ENCODE measurements at regions not wholly inside any gene's neighbourhood (a gene's known extent, or its start where the extent isn't known, plus 50 kb on each side); places are given as distances from the start of the nearest gene placed in this dataset.

DNA sequence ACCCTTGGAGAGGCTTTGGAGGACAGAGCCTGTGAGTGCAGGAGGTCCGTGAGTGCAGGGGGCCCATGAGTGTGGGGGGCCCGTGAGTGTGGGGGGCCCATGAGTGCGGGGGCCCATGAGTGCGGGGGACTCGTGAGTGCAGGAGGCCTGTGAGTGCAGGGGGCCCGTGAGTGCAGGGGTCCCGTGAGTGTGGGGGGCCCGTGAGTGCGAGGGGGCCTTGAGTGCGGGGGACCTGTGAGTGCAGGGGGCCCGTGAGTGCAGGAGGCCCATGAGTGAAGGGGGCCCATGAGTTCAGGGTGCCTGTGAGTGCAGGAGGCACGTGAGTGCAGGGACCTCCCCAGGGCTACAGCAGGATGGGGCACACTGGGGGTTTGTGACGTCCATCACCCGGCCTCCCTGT, 108.3 kb upstream of the TTC34 start:
- CTCF ChIA-PET: no interaction called here

DNA sequence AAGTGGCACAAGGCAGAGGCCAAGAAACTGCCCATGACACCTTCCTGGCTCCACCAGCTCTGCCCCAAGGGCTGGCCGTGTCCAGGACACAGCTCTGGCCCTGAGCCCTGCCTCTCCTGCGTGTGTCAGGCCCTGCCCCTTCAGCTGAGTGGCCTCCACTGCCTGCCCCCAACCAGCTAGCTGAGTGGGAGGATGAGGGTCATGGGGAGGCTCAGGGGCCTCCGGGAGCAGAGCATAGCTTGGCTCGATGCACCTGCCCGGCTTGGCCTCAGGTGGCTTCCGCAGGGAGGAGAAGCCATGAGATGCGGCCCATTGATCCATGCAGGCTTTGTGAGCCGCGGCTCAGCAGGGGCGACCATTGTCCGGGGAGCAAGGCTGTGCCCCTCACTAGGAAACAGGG, 108.7 kb upstream of the TTC34 start:
- Histone ChIP-seq H3K36me3 (ENCODE audit: insufficient read depth, low read length, poor library complexity, severe bottlenecking) (no peaks in the 10 kb centered on the region), H3K27ac (ENCODE audit: low read depth, low read length, poor library complexity, severe bottlenecking) (no peak overlapping the region), H3K4me1 (ENCODE audit: insufficient read depth, low read length, poor library complexity, severe bottlenecking) (no peaks in the 10 kb centered on the region), H3K4me3 (ENCODE audit: low read depth, low read length, poor library complexity, severe bottlenecking) (no peak overlapping the region), H3K9me3 (ENCODE audit: low read depth, low read length, poor library complexity, severe bottlenecking) (peaks cover under 1% of the 10 kb centered on the region), H3K27me3 (replicated peaks; ENCODE audit: insufficient read depth, low read depth, low read length, poor library complexity) (peaks cover 23% of the 10 kb centered on the region)
- ChIA-PET POLR2A (ENCODE audit: low non-redundant PET) (no interaction called here), CTCF (no interaction called here)
- TF ChIP-seq EZH2 (IDR thresholded peaks at IDR 0.05; ENCODE audit: borderline replicate concordance, low read depth, low read length, poor library complexity, severe bottlenecking): no peak
- TF ChIP-seq, protein P1, sequence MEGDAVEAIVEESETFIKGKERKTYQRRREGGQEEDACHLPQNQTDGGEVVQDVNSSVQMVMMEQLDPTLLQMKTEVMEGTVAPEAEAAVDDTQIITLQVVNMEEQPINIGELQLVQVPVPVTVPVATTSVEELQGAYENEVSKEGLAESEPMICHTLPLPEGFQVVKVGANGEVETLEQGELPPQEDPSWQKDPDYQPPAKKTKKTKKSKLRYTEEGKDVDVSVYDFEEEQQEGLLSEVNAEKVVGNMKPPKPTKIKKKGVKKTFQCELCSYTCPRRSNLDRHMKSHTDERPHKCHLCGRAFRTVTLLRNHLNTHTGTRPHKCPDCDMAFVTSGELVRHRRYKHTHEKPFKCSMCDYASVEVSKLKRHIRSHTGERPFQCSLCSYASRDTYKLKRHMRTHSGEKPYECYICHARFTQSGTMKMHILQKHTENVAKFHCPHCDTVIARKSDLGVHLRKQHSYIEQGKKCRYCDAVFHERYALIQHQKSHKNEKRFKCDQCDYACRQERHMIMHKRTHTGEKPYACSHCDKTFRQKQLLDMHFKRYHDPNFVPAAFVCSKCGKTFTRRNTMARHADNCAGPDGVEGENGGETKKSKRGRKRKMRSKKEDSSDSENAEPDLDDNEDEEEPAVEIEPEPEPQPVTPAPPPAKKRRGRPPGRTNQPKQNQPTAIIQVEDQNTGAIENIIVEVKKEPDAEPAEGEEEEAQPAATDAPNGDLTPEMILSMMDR (conservative IDR thresholded peaks at IDR 0.05; ENCODE audit: low read depth, low read length): no peak
- no peak for DNase-seq (ENCODE audit: low spot score)
- intact Hi-C loops (cut with micrococcal nuclease; ENCODE audit: unreplicated experiment): no loop called here
- BruUV-seq (replicated peaks): no TSS peak

More for the DNA sequence above, 108.3 kb upstream of the TTC34 start:
- BruUV-seq (replicated peaks): no TSS peak
- Histone ChIP-seq H3K4me3 (ENCODE audit: low read depth, low read length, poor library complexity, severe bottlenecking) (no peak overlapping the region), H3K27me3 (replicated peaks; ENCODE audit: insufficient read depth, low read depth, low read length, poor library complexity) (peaks cover 23% of the 10 kb centered on the region), H3K9me3 (ENCODE audit: low read depth, low read length, poor library complexity, severe bottlenecking) (no peaks in the 10 kb centered on the region), H3K4me1 (ENCODE audit: insufficient read depth, low read length, poor library complexity, severe bottlenecking) (no peaks in the 10 kb centered on the region), H3K27ac (ENCODE audit: low read depth, low read length, poor library complexity, severe bottlenecking) (no peak overlapping the region), H3K36me3 (ENCODE audit: insufficient read depth, low read length, poor library complexity, severe bottlenecking) (no peaks in the 10 kb centered on the region)
- POLR2A ChIA-PET (ENCODE audit: low non-redundant PET): no interaction called here
- DNase-seq (ENCODE audit: low spot score): no peak
- intact Hi-C loops (cut with micrococcal nuclease; ENCODE audit: unreplicated experiment): no loop called here
- TF ChIP-seq EZH2 (IDR thresholded peaks at IDR 0.05; ENCODE audit: borderline replicate concordance, low read depth, low read length, poor library complexity, severe bottlenecking): no peak
- TF ChIP-seq, protein P1 (conservative IDR thresholded peaks at IDR 0.05; ENCODE audit: low read depth, low read length): no peak

DNA sequence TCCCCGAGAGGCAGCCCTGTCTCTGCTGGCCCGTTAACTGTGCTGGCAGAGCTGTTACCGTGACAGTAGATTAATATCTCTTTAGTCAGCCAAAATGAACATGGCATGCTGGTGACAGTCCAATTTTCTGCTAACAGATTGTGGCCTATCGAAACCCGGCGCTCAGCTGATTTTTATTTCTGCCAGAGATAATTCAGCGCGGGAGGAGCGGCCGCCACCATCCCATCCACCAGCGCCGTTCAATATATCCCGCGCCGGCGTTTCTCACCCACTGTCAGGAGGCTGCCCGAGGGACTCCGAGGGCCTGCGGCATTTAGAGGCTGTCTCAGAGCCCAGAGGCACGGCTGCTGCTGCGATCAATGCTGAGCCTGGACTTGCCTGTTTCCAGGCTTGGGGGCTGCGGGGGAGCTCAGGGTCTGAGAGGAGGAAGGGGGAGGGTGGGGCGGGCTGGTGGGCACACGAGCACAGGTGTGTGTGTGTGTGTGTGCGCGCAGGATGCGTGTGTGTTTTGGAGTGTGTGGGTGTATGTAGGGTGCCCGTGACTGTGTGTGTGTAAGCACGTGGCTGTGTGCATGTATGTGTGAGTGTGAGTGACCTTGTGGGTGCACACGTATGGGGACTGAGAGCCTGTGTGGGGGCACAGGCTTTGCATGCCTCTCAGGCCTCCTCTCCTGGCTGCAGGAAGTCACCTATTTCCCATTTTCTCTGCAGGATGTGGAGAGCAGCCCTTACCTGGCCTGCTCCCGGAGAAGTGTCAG, 109.7 kb upstream of the ACTRT2 start:
- no peak overlapping the region for H3K4me3 ChIP-seq (ENCODE audit: low read depth, low read length, poor library complexity, severe bottlenecking)
- no TSS peak for BruUV-seq (replicated peaks)
- DNase-seq (ENCODE audit: low spot score): no peak
- H3K4me1 ChIP-seq (ENCODE audit: insufficient read depth, low read length, poor library complexity, severe bottlenecking): no peaks in the 10 kb centered on the region
- peaks cover 7% of the 10 kb centered on the region for H3K9me3 ChIP-seq (ENCODE audit: low read depth, low read length, poor library complexity, severe bottlenecking)
- no peaks in the 10 kb centered on the region for H3K36me3 ChIP-seq (ENCODE audit: insufficient read depth, low read length, poor library complexity, severe bottlenecking)
- CTCF ChIA-PET: no interaction called here
- POLR2A ChIA-PET (ENCODE audit: low non-redundant PET): no interaction called here
- no peak overlapping the region for H3K27ac ChIP-seq (ENCODE audit: low read depth, low read length, poor library complexity, severe bottlenecking)
- peaks cover 9% of the 10 kb centered on the region for H3K27me3 ChIP-seq (replicated peaks; ENCODE audit: insufficient read depth, low read depth, low read length, poor library complexity)
- intact Hi-C loops (cut with micrococcal nuclease; ENCODE audit: unreplicated experiment): no loop called here
- TF ChIP-seq, protein P1 (conservative IDR thresholded peaks at IDR 0.05; ENCODE audit: low read depth, low read length): no peak
- TF ChIP-seq EZH2 (IDR thresholded peaks at IDR 0.05; ENCODE audit: borderline replicate concordance, low read depth, low read length, poor library complexity, severe bottlenecking): no peak
